GM21381 (cell line): ENCODE measurements at regions not wholly inside any gene's neighbourhood (a gene's known extent, or its start where the extent isn't known, plus 50 kb on each side); places are given as distances from the start of the nearest gene placed in this dataset.
"Not testable (repeated sequence)": the region's sequence is repeated elsewhere in the genome, so short reads cannot be mapped to it uniquely, and the experiment has no call there.

ENCODE experiments used
- ATAC-seq: cut with Tn5 transposase; IDR thresholded peaks from one replicate; pipeline ENCODE4 v1.9.1; 2021; ENCODE audit warnings: mild to moderate bottlenecking, moderate library complexity; ENCODE audit not compliant: unreplicated experiment

GRCh38 chr12:87020071-87020470, 763.9 kb upstream of the MGAT4C start:
- ATAC-seq, result no peak

GRCh38 chr12:87015352-87015751, 759.2 kb upstream of the MGAT4C start:
- no peak for ATAC-seq

GRCh38 chr12:87008785-87009384, 752.7 kb upstream of the MGAT4C start:
- no peak for ATAC-seq

GRCh38 chr12:87001102-87001501, 744.9 kb upstream of the MGAT4C start:
- no peak for ATAC-seq

- no peak for ATAC-seq
These were observed 729.1 kb upstream of the MGAT4C start for GRCh38 chr12:86985298-86985697.

GRCh38 chr12:86970595-86970994, 714.4 kb upstream of the MGAT4C start:
- not testable (repeated sequence) for ATAC-seq

- ATAC-seq, result no peak
These were observed 703.7 kb upstream of the MGAT4C start for GRCh38 chr12:86959766-86960458.

- no peak for ATAC-seq
These were observed 694.3 kb upstream of the MGAT4C start for GRCh38 chr12:86950444-86950843.

- ATAC-seq, result no peak
These were observed 693.9 kb upstream of the MGAT4C start for GRCh38 chr12:86950043-86950442.

- no peak for ATAC-seq
These were observed 692.7 kb upstream of the MGAT4C start for GRCh38 chr12:86948851-86949250.

- ATAC-seq, result no peak
These were observed 689.5 kb upstream of the MGAT4C start for GRCh38 chr12:86945685-86946196.

- not testable (repeated sequence) for ATAC-seq
These were observed 688.1 kb upstream of the MGAT4C start for GRCh38 chr12:86944197-86944819.

- no peak for ATAC-seq
These were observed 675.5 kb upstream of the MGAT4C start for GRCh38 chr12:86931714-86932113.

GRCh38 chr12:86929962-86930361, 673.8 kb upstream of the MGAT4C start:
- no peak for ATAC-seq

- no peak for ATAC-seq
These were observed 660.9 kb upstream of the MGAT4C start for GRCh38 chr12:86917121-86917520.

- ATAC-seq, result no peak
These were observed 658.5 kb upstream of the MGAT4C start for GRCh38 chr12:86914721-86915120.

- no peak for ATAC-seq
These were observed 655.8 kb upstream of the MGAT4C start for GRCh38 chr12:86911973-86912372.

GRCh38 chr12:86903159-86903558, 647.0 kb upstream of the MGAT4C start:
- no peak for ATAC-seq

GRCh38 chr12:86860776-86861175, 604.6 kb upstream of the MGAT4C start:
- no peak for ATAC-seq

- ATAC-seq, result no peak
These were observed 596.3 kb upstream of the MGAT4C start for GRCh38 chr12:86852451-86852850.

- ATAC-seq, result no peak
These were observed 582.5 kb upstream of the MGAT4C start for GRCh38 chr12:86838711-86839110.

GRCh38 chr12:86838260-86838659, 582.1 kb upstream of the MGAT4C start:
- ATAC-seq, result no peak
